Left renal pelvis (tissue), 4 donors: ENCODE measurements at regions not wholly inside any gene's neighbourhood (a gene's known extent, or its start where the extent isn't known, plus 50 kb on each side); places are given as distances from the start of the nearest gene placed in this dataset.

ENCODE experiments used
- DNase-seq, 4 donors: peaks; one replicate each; pipeline ENCODE4 v3.0.0-alpha.2; 2013; ENCODE audit warnings: low read depth in 4 of 4, low spot score in 3 of 4

- DNase-seq, result no peak
Observed at GRCh38 chr12:132409495-132410295, 80.3 kb upstream of the FBRSL1 start.

- no peak for DNase-seq
Observed at GRCh38 chr12:132408626-132409494, 79.5 kb upstream of the GALNT9 start.

- DNase-seq, result no peak
Observed at GRCh38 chr12:132407992-132408391, 78.6 kb upstream of the GALNT9 start.

- DNase-seq, result no peak
Observed at GRCh38 chr12:132407451-132407961, 78.1 kb upstream of the GALNT9 start.

GRCh38 chr12:132406493-132407450, 77.4 kb upstream of the GALNT9 start:
- DNase-seq, result no peak

GRCh38 chr12:132405742-132406251, 76.4 kb upstream of the GALNT9 start:
- no peak for DNase-seq

- no peak for DNase-seq
Observed at GRCh38 chr12:132404951-132405741, 75.8 kb upstream of the GALNT9 start.

- no peak for DNase-seq
Observed at GRCh38 chr12:132404435-132404855, 75.1 kb upstream of the GALNT9 start.

- DNase-seq, result no peak
Observed at GRCh38 chr12:132403636-132404434, 74.4 kb upstream of the GALNT9 start.

- DNase-seq, result no peak
Observed at GRCh38 chr12:132402831-132403416, 73.5 kb upstream of the GALNT9 start.

- no peak for DNase-seq
Observed at GRCh38 chr12:132401982-132402381, 72.6 kb upstream of the GALNT9 start.

- DNase-seq, result no peak
Observed at GRCh38 chr12:132400011-132400641, 70.7 kb upstream of the GALNT9 start.

- DNase-seq, result no peak
Observed at GRCh38 chr12:132399092-132400010, 70.0 kb upstream of the GALNT9 start.

- DNase-seq, result no peak
Observed at GRCh38 chr12:132398386-132398991, 69.1 kb upstream of the GALNT9 start.

GRCh38 chr12:132397934-132398385, 68.6 kb upstream of the GALNT9 start:
- no peak for DNase-seq
